Colon (tissue), 2 donors: ENCODE measurements at regions not wholly inside any gene's neighbourhood (a gene's known extent, or its start where the extent isn't known, plus 50 kb on each side); places are given as distances from the start of the nearest gene placed in this dataset.
"Not testable (repeated sequence)": the region's sequence is repeated elsewhere in the genome, so short reads cannot be mapped to it uniquely, and the experiment has no call there.

ENCODE experiments used
- FAIRE-seq: peaks from 2 replicates; lab custom pipeline; 2012; peaks lifted over from hg19 to GRCh38; lab: Jason Lieb, UNC
- donor health status: control.
- donor health status: control.

DNA sequence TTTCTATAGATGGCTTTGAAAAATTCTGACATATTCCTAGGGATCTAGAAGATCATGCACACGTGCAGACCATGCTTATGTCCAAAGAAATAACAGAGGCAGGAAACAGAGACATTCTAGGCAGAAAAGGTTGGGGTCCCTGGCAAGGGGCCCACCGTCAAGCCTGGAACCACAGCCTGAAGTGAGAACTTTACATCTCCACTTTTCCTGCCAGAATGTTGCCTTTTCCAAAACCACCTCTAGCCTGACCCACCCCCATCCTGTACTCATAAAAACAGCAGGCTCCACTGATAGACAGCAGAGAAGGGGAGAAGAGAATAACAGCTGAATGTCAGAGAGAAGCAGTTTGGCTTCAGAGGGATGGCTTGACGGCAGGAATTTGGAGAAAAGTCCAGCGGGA is 257.3 kb upstream of the NT5E start:
- no peak for FAIRE-seq

DNA sequence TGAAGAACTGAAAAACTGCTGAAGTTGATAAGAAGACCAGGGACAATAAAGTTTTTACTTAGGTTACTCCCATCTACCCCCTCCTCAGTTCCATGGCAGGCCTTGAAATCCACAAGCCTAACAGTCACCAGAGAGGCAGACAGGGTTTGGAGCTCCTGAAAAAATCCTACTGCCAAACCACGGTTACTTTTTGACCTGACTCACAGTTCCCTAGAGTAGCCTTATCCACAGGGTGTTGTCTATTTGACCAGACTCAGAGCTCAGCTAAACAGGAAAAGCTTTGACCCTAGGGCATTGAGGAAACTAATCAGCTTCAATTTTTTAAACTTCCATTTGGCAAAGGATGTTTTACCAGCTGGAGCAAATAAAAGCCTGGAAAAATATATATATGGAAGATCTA is 257.7 kb upstream of the NT5E start:
- no peak for FAIRE-seq

DNA sequence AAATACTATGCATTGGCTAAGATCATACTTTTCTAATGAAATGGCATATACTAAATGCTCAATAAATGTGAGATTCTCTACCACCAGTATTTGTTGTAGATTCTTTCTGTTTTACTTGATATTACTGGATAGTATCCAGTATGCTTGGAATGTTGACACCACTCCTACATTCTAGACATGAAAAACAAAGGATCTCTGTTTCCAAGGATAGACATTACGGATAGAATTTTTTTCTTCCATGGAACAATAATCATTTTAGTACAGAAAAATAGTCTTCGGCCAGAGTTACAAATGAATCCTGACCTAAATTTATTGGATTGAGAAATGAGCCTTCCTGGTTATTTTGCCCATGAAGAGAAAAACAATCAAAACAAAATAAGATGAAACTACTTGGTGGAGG is 258.2 kb upstream of the NT5E start:
- no peak for FAIRE-seq

DNA sequence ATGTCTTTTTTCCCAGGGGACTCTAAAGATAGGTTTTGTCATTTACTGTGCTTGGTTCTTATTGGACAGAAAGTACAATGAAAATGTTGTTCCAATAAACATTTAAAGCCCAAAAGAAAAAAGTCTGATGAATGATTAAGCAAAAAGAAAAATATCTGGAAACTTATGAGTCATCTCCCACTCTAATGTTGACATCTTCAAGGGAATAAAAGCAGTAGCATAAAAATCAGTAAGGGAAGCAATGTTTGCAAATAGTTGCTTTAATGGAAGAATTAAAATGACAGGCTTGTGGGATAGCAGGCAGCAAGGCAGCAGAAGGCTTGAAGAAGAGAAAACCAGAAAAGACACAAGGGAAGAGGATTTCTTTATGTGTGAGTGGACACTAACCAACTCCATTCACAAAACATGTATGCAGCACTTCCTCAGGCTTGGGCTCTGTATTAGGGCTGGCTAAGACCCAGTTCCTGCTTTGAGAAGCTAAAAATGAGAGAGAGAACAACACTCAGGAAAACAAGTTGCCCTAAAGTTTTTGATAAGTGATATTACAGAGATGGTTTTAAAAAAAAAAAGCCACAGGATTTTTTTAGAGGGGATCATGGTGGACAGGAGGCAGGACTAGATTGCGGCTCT is 263.2 kb upstream of the NT5E start:
- no peak for FAIRE-seq

- no peak for FAIRE-seq
These were observed 263.9 kb upstream of the NT5E start for GRCh38 chr6:85185977-85186376.

DNA sequence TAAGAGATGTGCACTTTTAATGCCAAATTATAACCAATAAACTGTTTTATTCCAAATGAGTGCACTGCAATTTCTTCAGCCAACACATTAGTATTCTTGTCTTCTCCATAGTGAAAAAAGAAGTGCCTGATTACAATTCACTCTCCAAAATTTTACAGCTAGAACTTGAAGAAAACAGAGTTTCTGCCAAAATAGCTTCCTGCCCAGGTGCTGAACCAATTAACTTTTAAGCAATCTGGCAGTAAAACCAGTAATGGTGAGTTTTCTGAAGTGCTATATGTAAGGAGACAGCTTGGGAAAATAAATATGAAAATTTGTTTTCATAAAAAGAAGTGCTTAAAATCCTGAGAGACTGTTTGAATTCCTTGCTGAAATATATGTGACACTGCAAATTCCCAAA is 266.0 kb upstream of the NT5E start:
- FAIRE-seq: no peak

DNA sequence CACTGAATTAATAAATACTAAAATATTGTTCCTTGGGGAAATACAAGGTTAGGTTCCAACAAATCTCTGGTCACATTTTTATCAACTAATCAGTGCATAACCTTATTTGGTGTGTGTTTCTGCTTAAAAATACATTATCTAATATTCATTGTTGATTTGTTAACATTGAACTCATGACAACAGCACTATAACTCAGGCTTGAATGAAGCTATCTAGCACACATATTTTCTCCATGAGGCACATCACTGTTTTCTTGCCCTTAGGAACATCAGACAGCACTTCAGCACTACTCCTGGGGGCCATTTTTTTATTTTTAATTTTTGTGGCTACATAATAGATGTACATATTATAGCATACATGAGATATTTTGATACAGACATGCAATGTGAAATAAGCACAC is 277.2 kb upstream of the NT5E start:
- FAIRE-seq: no peak

GRCh38 chr6:85172161-85172560 is 277.7 kb upstream of the NT5E start:
- no peak for FAIRE-seq

GRCh38 chr6:85169189-85169588 is 280.7 kb upstream of the NT5E start:
- FAIRE-seq: no peak

DNA sequence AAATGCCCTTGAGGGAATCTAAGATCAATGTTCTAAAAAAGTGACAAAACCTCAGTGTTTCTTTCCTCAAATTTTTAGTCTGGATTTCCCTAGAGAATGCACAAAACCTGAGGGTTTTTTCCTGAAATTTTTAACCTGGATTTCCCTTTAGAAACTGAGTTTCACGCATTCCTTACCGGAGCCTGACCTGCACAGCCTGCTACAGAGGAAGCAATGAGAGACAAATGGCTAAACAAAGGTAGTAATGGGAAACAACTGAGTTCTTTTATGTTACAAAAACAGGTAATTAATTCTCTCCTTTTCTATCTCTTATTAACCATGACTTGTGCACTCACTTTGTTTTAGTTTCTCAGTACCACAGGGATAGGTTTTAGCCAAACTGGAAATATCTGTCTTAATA is 281.7 kb upstream of the NT5E start:
- no peak for FAIRE-seq

GRCh38 chr6:85166114-85166741 is 283.7 kb upstream of the NT5E start:
- FAIRE-seq: no peak

- FAIRE-seq: no peak
These were observed 286.5 kb upstream of the NT5E start for GRCh38 chr6:85163156-85164080.

DNA sequence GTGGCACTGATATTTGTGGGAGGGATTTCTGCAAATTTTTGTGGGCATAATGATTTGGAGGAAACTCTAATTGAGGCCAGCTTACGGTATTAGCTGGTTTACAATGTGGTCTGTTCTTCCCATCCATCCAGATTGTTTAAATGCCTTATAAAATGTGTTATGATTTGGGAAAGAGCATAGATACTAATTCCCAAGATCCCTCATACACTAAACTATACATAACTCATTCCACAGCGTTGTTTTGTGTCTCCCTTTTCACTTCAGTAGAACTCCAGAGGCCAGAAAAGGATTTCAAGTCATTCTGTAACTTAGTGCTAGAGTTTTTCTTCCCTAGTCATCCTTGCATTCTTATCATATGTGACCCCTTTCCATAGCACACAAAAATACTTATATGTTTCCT is 292.6 kb upstream of the NT5E start:
- FAIRE-seq: no peak

DNA sequence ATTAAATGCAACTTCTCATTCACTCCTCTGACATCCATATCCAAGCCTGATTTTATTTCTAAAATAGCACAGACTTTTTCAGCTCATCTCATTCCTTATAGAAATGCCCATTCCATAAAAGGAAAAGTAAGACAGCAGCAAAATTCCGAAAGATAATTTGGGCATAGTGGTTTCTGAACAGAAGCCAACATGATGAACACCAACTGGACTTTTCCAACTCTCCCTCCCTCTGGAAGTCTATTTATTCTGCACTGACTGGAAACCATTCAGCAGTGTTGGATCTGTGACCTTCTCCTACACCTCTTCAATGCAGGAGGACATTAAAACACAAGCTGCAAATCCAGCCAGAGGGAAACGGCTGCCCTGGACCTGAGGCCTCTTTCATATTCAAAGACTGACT is 306.2 kb upstream of the NT5E start:
- no peak for FAIRE-seq

- FAIRE-seq: no peak
These were observed 312.0 kb upstream of the NT5E start for GRCh38 chr6:85137865-85138264.

DNA sequence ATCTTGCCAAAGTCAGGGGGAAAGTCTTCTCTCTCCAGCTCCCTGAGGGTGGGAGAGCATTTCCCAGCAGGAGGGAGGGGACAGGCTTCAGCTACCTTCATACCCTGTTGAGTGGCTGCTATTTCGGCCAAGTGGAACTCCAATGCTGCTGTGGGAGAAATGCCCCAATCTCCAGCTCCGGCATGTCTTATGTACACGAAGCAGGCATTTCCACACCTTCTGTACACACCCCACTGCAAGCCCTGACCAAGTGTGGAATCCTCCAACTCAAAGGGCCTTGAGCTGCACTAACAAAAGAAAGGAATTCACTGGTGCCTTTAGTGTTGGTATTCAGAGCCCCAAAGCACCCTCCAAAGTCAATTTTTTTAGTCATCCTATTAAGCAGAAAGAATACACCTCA is 313.6 kb upstream of the NT5E start:
- no peak for FAIRE-seq

DNA sequence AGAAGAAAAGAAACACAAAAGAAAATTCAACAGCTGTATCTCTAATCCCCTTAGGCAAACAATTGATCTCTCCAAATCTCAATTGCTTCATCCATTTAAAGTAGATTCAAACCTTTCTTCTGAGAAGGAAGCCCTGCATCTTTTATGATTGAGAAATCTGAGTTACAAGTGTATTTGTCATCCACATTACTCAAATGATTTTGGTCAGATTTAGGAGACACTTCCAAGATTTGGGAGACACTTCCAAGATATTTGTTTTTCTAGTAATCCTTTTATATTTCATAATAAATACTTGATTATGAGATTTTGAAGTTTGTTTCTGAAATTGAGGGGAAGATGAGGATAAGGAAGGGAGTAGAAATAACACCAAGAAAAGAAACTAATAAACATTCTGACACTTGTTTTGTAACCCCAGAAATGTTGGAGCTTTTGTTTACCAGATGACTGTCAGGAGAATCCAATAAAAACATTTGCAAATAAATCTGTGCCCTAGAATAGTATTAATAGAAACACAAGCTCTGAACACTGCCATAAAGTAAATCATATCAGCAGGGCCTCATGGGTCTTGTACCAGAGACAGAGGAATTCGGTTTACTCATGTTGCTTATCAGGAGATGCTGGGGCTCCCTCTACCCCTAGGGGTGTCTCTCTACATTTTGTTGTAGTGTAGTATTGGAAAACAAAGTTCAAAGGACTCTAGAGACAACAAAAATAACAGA is 314.3 kb upstream of the NT5E start:
- no peak for FAIRE-seq

- no peak for FAIRE-seq
These were observed 315.7 kb upstream of the NT5E start for GRCh38 chr6:85134172-85134571.

DNA sequence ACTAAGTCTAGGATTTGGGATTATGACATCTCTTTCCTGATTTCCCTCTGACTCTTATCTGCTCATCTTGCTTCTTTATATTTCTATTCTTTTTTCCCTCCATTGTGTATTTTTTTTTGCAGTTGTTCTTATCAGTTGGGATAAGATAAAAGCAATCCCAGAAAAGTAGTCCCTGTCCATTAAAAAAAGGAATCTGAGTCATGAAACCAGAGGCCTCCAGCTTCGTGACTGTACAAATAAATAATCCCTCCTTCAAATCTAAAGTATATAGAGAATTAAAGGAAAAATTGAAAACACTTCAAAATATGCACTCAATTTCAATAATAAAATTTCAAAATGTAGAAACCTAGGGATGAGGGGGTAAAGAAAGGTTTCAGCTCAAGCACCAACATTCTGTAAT is 317.8 kb upstream of the NT5E start:
- FAIRE-seq: no peak

GRCh38 chr6:85130743-85131142 is 319.1 kb upstream of the NT5E start:
- no peak for FAIRE-seq

GRCh38 chr6:85129881-85130280 is 320.0 kb upstream of the NT5E start:
- no peak for FAIRE-seq

GRCh38 chr6:85128781-85129180 is 321.1 kb upstream of the NT5E start:
- FAIRE-seq: no peak

- not testable (repeated sequence) for FAIRE-seq
These were observed 321.6 kb upstream of the NT5E start for GRCh38 chr6:85128256-85128655.
